ENCODE measurements at regions not wholly inside any gene's neighbourhood (a gene's known extent, or its start where the extent isn't known, plus 50 kb on each side); places are given as distances from the start of the nearest gene placed in this dataset.

GRCh38 chr7:21353388-21353780 is 74.5 kb upstream of the SP4 start:
- Histone ChIP-seq H3K4me3 (no peak overlapping the region), H3K36me3 (no peaks in the 10 kb centered on the region), H3K27me3 (no peaks in the 10 kb centered on the region), H3K9me3 (no peaks in the 10 kb centered on the region), H3K4me1 (no peaks in the 10 kb centered on the region), H3K27ac (no peak overlapping the region)
- no peak for DNase-seq (ENCODE audit: low spot score in 2 of 2)
- intact Hi-C loops (cut with DNase I) = no loop called here
- TF ChIP-seq CTCF (IDR thresholded peaks at IDR 0.05) = no peak

- no peak for TF ChIP-seq CTCF (IDR thresholded peaks at IDR 0.05)
- Histone ChIP-seq H3K27me3 (no peaks in the 10 kb centered on the region), H3K36me3 (no peaks in the 10 kb centered on the region), H3K4me3 (no peak overlapping the region), H3K9me3 (no peaks in the 10 kb centered on the region), H3K4me1 (no peaks in the 10 kb centered on the region), H3K27ac (no peak overlapping the region)
- no peak for DNase-seq (ENCODE audit: low spot score in 2 of 2)
- intact Hi-C loops (cut with DNase I) = no loop called here
These were observed 73.6 kb upstream of the SP4 start for GRCh38 chr7:21354284-21354683.

GRCh38 chr7:21355406-21355874 is 72.4 kb upstream of the SP4 start:
- intact Hi-C loops (cut with DNase I) = no loop called here
- no peaks in the 10 kb centered on the region for H3K27me3 ChIP-seq
- H3K9me3 ChIP-seq = no peaks in the 10 kb centered on the region
- H3K36me3 ChIP-seq = no peaks in the 10 kb centered on the region
- DNase-seq (ENCODE audit: low spot score in 2 of 2) = no peak
- TF ChIP-seq CTCF (IDR thresholded peaks at IDR 0.05) = no peak
- H3K4me3 ChIP-seq = no peak overlapping the region
- H3K4me1 ChIP-seq = no peaks in the 10 kb centered on the region
- H3K27ac ChIP-seq = no peak overlapping the region

GRCh38 chr7:21356616-21357015 is 71.3 kb upstream of the SP4 start:
- Histone ChIP-seq H3K9me3 (no peaks in the 10 kb centered on the region), H3K36me3 (no peaks in the 10 kb centered on the region), H3K27ac (no peak overlapping the region), H3K4me3 (no peak overlapping the region), H3K27me3 (no peaks in the 10 kb centered on the region), H3K4me1 (no peaks in the 10 kb centered on the region)
- TF ChIP-seq CTCF (IDR thresholded peaks at IDR 0.05) = no peak
- DNase-seq (ENCODE audit: low spot score in 2 of 2) = no peak
- intact Hi-C loops (cut with DNase I) = no loop called here

- Histone ChIP-seq H3K27me3 (no peaks in the 10 kb centered on the region), H3K36me3 (no peaks in the 10 kb centered on the region), H3K4me3 (no peak overlapping the region), H3K27ac (no peak overlapping the region), H3K9me3 (no peaks in the 10 kb centered on the region), H3K4me1 (no peaks in the 10 kb centered on the region)
- intact Hi-C loops (cut with DNase I) = no loop called here
- TF ChIP-seq CTCF (IDR thresholded peaks at IDR 0.05) = no peak
- no peak for DNase-seq (ENCODE audit: low spot score in 2 of 2)
These were observed 70.5 kb upstream of the SP4 start for GRCh38 chr7:21357151-21358097.
